HEK293T (cell line): ENCODE measurements at regions not wholly inside any gene's neighbourhood (a gene's known extent, or its start where the extent isn't known, plus 50 kb on each side); places are given as distances from the start of the nearest gene placed in this dataset.

Experiments
- BHLHE40 ChIP-seq: fragments of 450-650 bp; IDR thresholded peaks from 2 replicates; pipeline ENCODE4 v1.6.1; 2016; ENCODE audit warnings: mild to moderate bottlenecking, moderate library complexity, borderline replicate concordance
- ELF4 ChIP-seq: fragments of 450-650 bp; IDR thresholded peaks from 2 replicates; pipeline ENCODE4 v1.6.1; 2017; ENCODE audit warnings: antibody characterized with exemption
- FOXA1 ChIP-seq: fragments of 450-650 bp; IDR thresholded peaks from 2 replicates; pipeline ENCODE4 v1.6.1; 2016; ENCODE audit warnings: mild to moderate bottlenecking
- FOXK2 ChIP-seq: fragments of 450-650 bp; IDR thresholded peaks from 2 replicates; pipeline ENCODE4 v1.6.1; 2016; ENCODE audit warnings: mild to moderate bottlenecking
- SP1 ChIP-seq: fragments of 450-650 bp; IDR thresholded peaks from 2 replicates; pipeline ENCODE4 v1.6.1; 2017
- TARDBP ChIP-seq: fragments of 450-650 bp; IDR thresholded peaks from 2 replicates; pipeline ENCODE4 v1.6.1; 2016

DNA sequence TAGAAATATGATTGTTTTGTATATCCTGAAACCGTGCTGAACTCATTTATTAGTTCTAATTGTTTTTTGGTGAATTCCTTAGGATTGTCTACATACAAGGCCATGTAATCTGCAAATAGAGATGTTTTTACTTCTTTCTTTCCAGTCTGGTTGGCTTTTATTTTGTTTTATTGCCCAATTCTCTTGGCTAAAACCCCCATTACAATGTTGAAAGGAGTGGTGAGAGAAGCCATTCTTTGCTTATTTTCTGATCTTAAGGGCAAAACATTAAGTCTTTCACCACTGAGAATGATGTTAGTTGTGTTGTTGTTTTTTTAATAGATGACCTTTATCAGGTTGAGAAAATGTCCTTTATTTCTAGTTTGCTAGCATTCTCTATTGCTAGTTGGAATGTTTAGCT lies 157.3 kb downstream of the NTMT2 start:
- TF ChIP-seq BHLHE40 (no peak), FOXA1 (no peak), FOXK2 (no peak), TARDBP (no peak), SP1 (no peak), ELF4 (no peak)
